ENCODE measurements at regions not wholly inside any gene's neighbourhood (a gene's known extent, or its start where the extent isn't known, plus 50 kb on each side); places are given as distances from the start of the nearest gene placed in this dataset.

- no peak overlapping the region for H3K4me3 Mint-ChIP-seq (ENCODE audit: unreplicated experiment)
- peaks cover 11% of the 10 kb centered on the region for H3K9me3 Mint-ChIP-seq (ENCODE audit: unreplicated experiment)
- H3K36me3 Mint-ChIP-seq (ENCODE audit: low read depth, unreplicated experiment) = peaks cover 14% of the 10 kb centered on the region
- DNase-seq (ENCODE audit: low spot score) = no peak
- no peak for TF ChIP-seq CTCF (IDR thresholded peaks at IDR 0.05; ENCODE audit: unreplicated experiment)
- no peak overlapping the region for H3K27ac Mint-ChIP-seq (ENCODE audit: unreplicated experiment)
- no peaks in the 10 kb centered on the region for H3K4me1 Mint-ChIP-seq (ENCODE audit: unreplicated experiment)
- H3K27me3 Mint-ChIP-seq (ENCODE audit: unreplicated experiment) = no peaks in the 10 kb centered on the region
Observed at GRCh38 chr3:80705290-80705689, 937.5 kb upstream of the ROBO1 start.

- Mint-ChIP-seq H3K27me3 (ENCODE audit: unreplicated experiment) (no peaks in the 10 kb centered on the region), H3K27ac (ENCODE audit: unreplicated experiment) (no peak overlapping the region), H3K4me1 (ENCODE audit: unreplicated experiment) (no peaks in the 10 kb centered on the region), H3K9me3 (ENCODE audit: unreplicated experiment) (peaks cover 11% of the 10 kb centered on the region), H3K36me3 (ENCODE audit: low read depth, unreplicated experiment) (peaks cover 14% of the 10 kb centered on the region), H3K4me3 (ENCODE audit: unreplicated experiment) (no peak overlapping the region)
- DNase-seq (ENCODE audit: low spot score) = no peak
- no peak for TF ChIP-seq CTCF (IDR thresholded peaks at IDR 0.05; ENCODE audit: unreplicated experiment)
Observed at GRCh38 chr3:80701349-80701748, 933.6 kb upstream of the ROBO1 start.

- Mint-ChIP-seq H3K4me3 (ENCODE audit: unreplicated experiment) (no peak overlapping the region), H3K36me3 (ENCODE audit: low read depth, unreplicated experiment) (no peaks in the 10 kb centered on the region), H3K4me1 (ENCODE audit: unreplicated experiment) (no peaks in the 10 kb centered on the region), H3K9me3 (ENCODE audit: unreplicated experiment) (no peaks in the 10 kb centered on the region), H3K27me3 (ENCODE audit: unreplicated experiment) (no peaks in the 10 kb centered on the region), H3K27ac (ENCODE audit: unreplicated experiment) (no peak overlapping the region)
- no peak for TF ChIP-seq CTCF (IDR thresholded peaks at IDR 0.05; ENCODE audit: unreplicated experiment)
- DNase-seq (ENCODE audit: low spot score) = no peak
Observed at GRCh38 chr3:80697291-80697690, 929.5 kb upstream of the ROBO1 start.

- DNase-seq (ENCODE audit: low spot score) = no peak
- Mint-ChIP-seq H3K27ac (ENCODE audit: unreplicated experiment) (no peak overlapping the region), H3K36me3 (ENCODE audit: low read depth, unreplicated experiment) (no peaks in the 10 kb centered on the region), H3K4me3 (ENCODE audit: unreplicated experiment) (no peak overlapping the region), H3K27me3 (ENCODE audit: unreplicated experiment) (no peaks in the 10 kb centered on the region), H3K4me1 (ENCODE audit: unreplicated experiment) (no peaks in the 10 kb centered on the region), H3K9me3 (ENCODE audit: unreplicated experiment) (no peaks in the 10 kb centered on the region)
- no peak for TF ChIP-seq CTCF (IDR thresholded peaks at IDR 0.05; ENCODE audit: unreplicated experiment)
Observed at GRCh38 chr3:80696280-80696679, 928.5 kb upstream of the ROBO1 start.

- Mint-ChIP-seq H3K27ac (ENCODE audit: unreplicated experiment) (no peak overlapping the region), H3K4me3 (ENCODE audit: unreplicated experiment) (no peak overlapping the region), H3K36me3 (ENCODE audit: low read depth, unreplicated experiment) (no peaks in the 10 kb centered on the region), H3K9me3 (ENCODE audit: unreplicated experiment) (no peaks in the 10 kb centered on the region), H3K27me3 (ENCODE audit: unreplicated experiment) (no peaks in the 10 kb centered on the region), H3K4me1 (ENCODE audit: unreplicated experiment) (no peaks in the 10 kb centered on the region)
- no peak for DNase-seq (ENCODE audit: low spot score)
- peak; percentile 22 for TF ChIP-seq CTCF (IDR thresholded peaks at IDR 0.05; ENCODE audit: unreplicated experiment)
Observed at GRCh38 chr3:80688814-80689213, 921.0 kb upstream of the ROBO1 start.

Data from endothelial cell (in vitro differentiated cells).